ENCODE measurements at regions not wholly inside any gene's neighbourhood (a gene's known extent, or its start where the extent isn't known, plus 50 kb on each side); places are given as distances from the start of the nearest gene placed in this dataset.
"Not testable (repeated sequence)": the region's sequence is repeated elsewhere in the genome, so short reads cannot be mapped to it uniquely, and the experiment has no call there.

- H3K36me3 Mint-ChIP-seq, POLR2A ChIA-PET, H3K9me3 Mint-ChIP-seq, DNase-seq, H3K4me1 Mint-ChIP-seq, H3K27ac Mint-ChIP-seq, ATAC-seq, H3K4me3 Mint-ChIP-seq: not testable (repeated sequence)
- peaks cover 6 to 51% (median 20%) of the 10 kb centered on the region in 5 donors for H3K27me3 Mint-ChIP-seq
Observed at GRCh38 chr7:32722837-32723236, 168.7 kb downstream of the KBTBD2 start.

- no peak overlapping the region for H3K27ac Mint-ChIP-seq
Observed at GRCh38 chr7:32694182-32694581, 197.4 kb downstream of the KBTBD2 start.

GRCh38 chr7:32691965-32692815 lies 196.9 kb downstream of the AVL9 start:
- POLR2A ChIA-PET, H3K36me3 Mint-ChIP-seq, H3K9me3 Mint-ChIP-seq: not testable (repeated sequence)
- Mint-ChIP-seq H3K27ac (peak overlapping the region in 3 of 10 donors; percentile 47 to 79 (median 69)), H3K4me1 (peaks cover 4 to 15% (median 10%) of the 10 kb centered on the region in 4 donors), H3K4me3 (peak overlapping the region in 6 of 10 donors; percentile 5 to 61 (median 47)), H3K27me3 (peaks cover 0 to 19% (median 8%) of the 10 kb centered on the region in 5 donors)
- peak in 3 of 10 donors; percentile 27 to 49 (median 40) for DNase-seq
- peak; percentile 73 to 77 for ATAC-seq

More at GRCh38 chr7:32694182-32694581, 197.4 kb downstream of the KBTBD2 start:
- Mint-ChIP-seq H3K9me3 (peaks cover 0 to 5% (median 0%) of the 10 kb centered on the region in 9 donors), H3K36me3 (no peaks in the 10 kb centered on the region), H3K4me1 (peaks cover 4 to 10% (median 5%) of the 10 kb centered on the region in 4 donors), H3K4me3 (no peak overlapping the region), H3K27me3 (peaks cover 0 to 19% (median 4%) of the 10 kb centered on the region in 5 donors)
- ATAC-seq (no peak), DNase-seq (no peak)
- POLR2A ChIA-PET = no interaction called here

- Mint-ChIP-seq H3K4me1 (peaks cover 4 to 15% (median 10%) of the 10 kb centered on the region in 4 donors), H3K27me3 (peaks cover 0 to 17% (median 8%) of the 10 kb centered on the region in 5 donors)
- DNase-seq, H3K27ac Mint-ChIP-seq, POLR2A ChIA-PET, H3K36me3 Mint-ChIP-seq, H3K9me3 Mint-ChIP-seq, ATAC-seq, H3K4me3 Mint-ChIP-seq: not testable (repeated sequence)
Observed at GRCh38 chr7:32688092-32688491, 192.8 kb downstream of the AVL9 start.

- Mint-ChIP-seq H3K4me3 (no peak overlapping the region), H3K27ac (no peak overlapping the region), H3K36me3 (no peaks in the 10 kb centered on the region), H3K9me3 (peaks cover 0 to 2% (median 0%) of the 10 kb centered on the region in 9 donors), H3K4me1 (no peaks in the 10 kb centered on the region), H3K27me3 (peaks cover 0 to 11% (median 4%) of the 10 kb centered on the region in 5 donors)
- POLR2A ChIA-PET = no interaction called here
- ATAC-seq (no peak), DNase-seq (no peak)
Observed at GRCh38 chr7:32681174-32681518, 185.9 kb downstream of the AVL9 start.

- Mint-ChIP-seq H3K4me1 (no peaks in the 10 kb centered on the region), H3K27me3 (peaks cover 0 to 11% (median 4%) of the 10 kb centered on the region in 5 donors), H3K27ac (no peak overlapping the region), H3K36me3 (no peaks in the 10 kb centered on the region), H3K4me3 (no peak overlapping the region), H3K9me3 (no peaks in the 10 kb centered on the region)
- no peak for DNase-seq
- no peak for ATAC-seq
- POLR2A ChIA-PET = no interaction called here
Observed at GRCh38 chr7:32680259-32681173, 185.2 kb downstream of the AVL9 start.

- no peaks in the 10 kb centered on the region for H3K9me3 Mint-ChIP-seq
- no peak for ATAC-seq
Observed at GRCh38 chr7:32679192-32679591, 183.9 kb downstream of the AVL9 start.

GRCh38 chr7:32677593-32677992 lies 182.3 kb downstream of the AVL9 start:
- ATAC-seq (no peak), DNase-seq (no peak)
- Mint-ChIP-seq H3K27me3 (peaks cover 0 to 11% (median 4%) of the 10 kb centered on the region in 5 donors), H3K9me3 (no peaks in the 10 kb centered on the region), H3K27ac (no peak overlapping the region), H3K4me3 (no peak overlapping the region), H3K4me1 (no peaks in the 10 kb centered on the region), H3K36me3 (no peaks in the 10 kb centered on the region)
- POLR2A ChIA-PET = no interaction called here

More at GRCh38 chr7:32679192-32679591, 183.9 kb downstream of the AVL9 start:
- H3K36me3 Mint-ChIP-seq = no peaks in the 10 kb centered on the region
- no peak for DNase-seq
- H3K4me3 Mint-ChIP-seq = no peak overlapping the region
- H3K4me1 Mint-ChIP-seq = no peaks in the 10 kb centered on the region
- H3K27me3 Mint-ChIP-seq = peaks cover 0 to 11% (median 4%) of the 10 kb centered on the region in 5 donors
- no peak overlapping the region for H3K27ac Mint-ChIP-seq
- POLR2A ChIA-PET = no interaction called here

- no peak for ATAC-seq
- Mint-ChIP-seq H3K27me3 (peaks cover 0 to 9% (median 4%) of the 10 kb centered on the region in 5 donors), H3K4me3 (no peak overlapping the region), H3K4me1 (no peaks in the 10 kb centered on the region), H3K36me3 (no peaks in the 10 kb centered on the region), H3K9me3 (no peaks in the 10 kb centered on the region), H3K27ac (no peak overlapping the region)
- POLR2A ChIA-PET = no interaction called here
- DNase-seq = no peak
Observed at GRCh38 chr7:32676249-32676941, 181.1 kb downstream of the AVL9 start.

- POLR2A ChIA-PET = no interaction called here
- ATAC-seq = no peak
- no peak for DNase-seq
- Mint-ChIP-seq H3K4me3 (no peak overlapping the region), H3K4me1 (no peaks in the 10 kb centered on the region), H3K27me3 (peaks cover 0 to 11% (median 2%) of the 10 kb centered on the region in 5 donors), H3K27ac (no peak overlapping the region), H3K36me3 (no peaks in the 10 kb centered on the region), H3K9me3 (peaks cover 0 to 1% (median 0%) of the 10 kb centered on the region in 9 donors)
Observed at GRCh38 chr7:32673275-32673983, 178.1 kb downstream of the AVL9 start.

GRCh38 chr7:32670110-32671025 lies 175.1 kb downstream of the AVL9 start:
- Mint-ChIP-seq H3K9me3 (peaks cover 0 to 12% (median 2%) of the 10 kb centered on the region in 9 donors), H3K27ac (no peak overlapping the region), H3K36me3 (peaks cover 0 to 6% (median 0%) of the 10 kb centered on the region in 3 donors), H3K27me3 (peaks cover 0 to 15% (median 3%) of the 10 kb centered on the region in 5 donors), H3K4me3 (no peak overlapping the region), H3K4me1 (no peaks in the 10 kb centered on the region)
- POLR2A ChIA-PET = no interaction called here
- no peak for ATAC-seq
- no peak for DNase-seq

All from naive thymus-derived CD8-positive, alpha-beta T cell (primary cell).